GM18519 (cell line): ENCODE measurements at regions not wholly inside any gene's neighbourhood (a gene's known extent, or its start where the extent isn't known, plus 50 kb on each side); places are given as distances from the start of the nearest gene placed in this dataset.
"Not testable (repeated sequence)": the region's sequence is repeated elsewhere in the genome, so short reads cannot be mapped to it uniquely, and the experiment has no call there.

Experiments
- ATAC-seq: cut with Tn5 transposase; IDR thresholded peaks from one replicate; pipeline ENCODE4 v1.9.1; 2021; ENCODE audit warnings: mild to moderate bottlenecking, moderate library complexity; ENCODE audit not compliant: unreplicated experiment, low FRiP score

- no peak for ATAC-seq
Observed at GRCh38 chr3:147661916-147662315, 252.8 kb downstream of the ZIC1 start.

- ATAC-seq, result no peak
Observed at GRCh38 chr3:147662705-147663104, 253.5 kb downstream of the ZIC1 start.

- no peak for ATAC-seq
Observed at GRCh38 chr3:147669077-147669476, 259.9 kb downstream of the ZIC1 start.

DNA sequence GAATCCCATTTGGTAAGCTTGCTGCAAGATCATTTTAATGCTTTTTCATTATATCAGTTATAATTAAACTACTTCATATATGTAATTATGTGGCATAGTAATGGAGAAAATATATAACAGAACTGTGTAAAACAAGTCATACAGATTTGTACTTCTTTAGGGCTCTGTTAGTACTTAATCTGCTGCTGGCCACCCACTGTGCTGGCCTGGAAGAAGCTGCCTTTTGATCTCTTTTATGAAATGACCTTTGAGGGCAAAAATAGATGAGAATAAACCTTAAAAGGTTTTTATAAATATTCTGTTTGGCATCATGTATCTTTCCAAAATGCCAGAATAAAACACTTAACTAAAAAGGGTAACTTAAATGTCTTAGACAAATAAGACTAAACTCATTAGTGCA, 262.9 kb downstream of the ZIC1 start:
- no peak for ATAC-seq

DNA sequence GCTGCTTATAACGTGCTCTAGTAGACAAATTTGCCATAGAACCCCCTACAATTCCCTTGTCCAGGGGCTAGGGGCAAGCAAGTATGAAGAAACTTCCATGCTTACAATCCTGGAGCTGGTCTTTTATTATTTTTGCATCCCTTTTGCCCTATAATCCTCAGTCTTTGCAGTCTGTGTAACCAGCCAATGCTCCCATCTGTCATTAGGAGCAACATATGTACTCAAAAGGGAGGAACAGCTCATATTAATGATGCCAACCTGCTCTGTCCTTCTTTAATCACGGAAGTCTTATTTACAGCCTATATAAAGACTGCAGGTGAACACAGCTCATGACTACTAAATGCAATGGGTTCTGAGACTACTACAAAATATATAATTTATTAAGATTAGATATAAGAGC, 263.3 kb downstream of the ZIC1 start:
- ATAC-seq, result no peak

- no peak for ATAC-seq
Observed at GRCh38 chr3:147675761-147676160, 266.6 kb downstream of the ZIC1 start.

- ATAC-seq, result no peak
Observed at GRCh38 chr3:147680837-147681483, 271.8 kb downstream of the ZIC1 start.

DNA sequence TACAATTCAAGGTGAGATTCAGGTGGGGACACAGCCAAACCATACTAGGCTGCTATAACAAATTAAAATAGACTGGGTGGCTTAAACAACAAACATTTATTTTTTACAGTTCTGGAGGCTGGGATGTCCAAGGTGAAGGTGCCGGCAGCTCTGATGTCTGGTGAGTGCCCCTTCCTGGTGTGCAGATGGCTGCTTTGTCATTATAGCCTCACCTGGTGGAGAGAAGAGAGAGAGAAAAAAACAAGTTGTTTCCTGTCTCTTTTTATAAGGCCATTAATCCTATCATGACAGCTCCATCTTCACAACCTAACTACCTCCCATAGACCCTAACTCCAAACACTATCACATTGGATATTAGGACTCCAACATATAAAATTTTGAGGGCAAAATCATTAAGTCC, 279.7 kb downstream of the ZIC1 start:
- ATAC-seq, result no peak

- ATAC-seq, result no peak
Observed at GRCh38 chr3:147699175-147699838, 290.1 kb downstream of the ZIC1 start.

DNA sequence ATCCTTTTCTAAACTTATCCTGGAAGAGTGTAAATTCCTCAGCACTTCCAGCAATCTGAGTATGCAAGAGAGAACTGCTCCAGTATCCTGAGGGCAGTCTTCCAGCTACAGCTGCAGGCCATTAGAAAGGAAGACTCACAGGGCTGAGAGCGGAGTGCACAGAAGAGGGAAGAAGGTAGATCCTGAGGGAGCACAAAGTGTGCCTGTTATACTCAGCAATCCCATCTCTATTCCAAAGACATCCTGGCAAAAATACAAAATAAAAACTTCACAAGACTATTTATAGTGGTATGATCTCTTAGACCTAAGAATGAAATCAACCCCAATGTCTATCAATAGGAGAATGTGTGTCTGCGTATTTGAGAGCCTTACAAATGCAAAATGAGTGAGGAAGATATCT, 292.0 kb downstream of the ZIC1 start:
- no peak for ATAC-seq

DNA sequence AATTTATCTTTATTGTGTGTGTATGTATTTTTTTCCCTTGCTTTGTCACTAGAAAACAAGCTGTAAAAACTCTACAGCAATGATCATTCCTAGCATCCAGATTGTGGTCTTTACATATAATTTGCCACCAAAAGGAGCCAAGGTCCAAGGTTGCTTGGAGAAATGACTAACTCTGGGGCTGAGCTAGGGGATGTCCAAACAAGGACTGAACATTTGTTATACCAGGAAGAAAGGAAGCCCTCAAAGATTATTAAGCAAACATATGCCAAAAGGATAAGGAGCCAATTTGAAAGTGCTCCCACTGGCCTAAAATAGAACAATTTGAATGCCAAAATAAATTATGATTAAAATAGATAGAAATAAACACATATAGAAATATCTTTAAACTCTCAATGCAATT, 293.3 kb downstream of the ZIC1 start:
- no peak for ATAC-seq

DNA sequence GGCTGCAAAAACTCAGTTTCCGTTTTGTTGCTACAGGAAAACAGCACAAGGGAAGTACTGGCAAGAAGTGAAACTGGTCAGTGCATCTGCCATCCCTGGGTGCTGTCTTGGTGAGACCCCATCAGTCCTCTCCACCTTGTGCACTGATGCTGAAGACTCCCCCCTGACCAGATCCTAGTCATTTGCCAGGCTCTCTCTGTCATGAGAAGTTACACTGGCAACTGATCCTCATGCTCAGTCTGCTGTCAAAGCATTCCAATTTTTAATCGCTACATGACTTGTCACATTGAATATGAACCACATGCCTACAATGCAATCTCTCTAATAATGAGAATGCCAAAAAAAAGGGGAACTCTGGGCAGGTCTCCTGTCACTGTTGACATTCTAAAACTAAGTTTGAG, 296.5 kb downstream of the ZIC1 start:
- ATAC-seq, result no peak

DNA sequence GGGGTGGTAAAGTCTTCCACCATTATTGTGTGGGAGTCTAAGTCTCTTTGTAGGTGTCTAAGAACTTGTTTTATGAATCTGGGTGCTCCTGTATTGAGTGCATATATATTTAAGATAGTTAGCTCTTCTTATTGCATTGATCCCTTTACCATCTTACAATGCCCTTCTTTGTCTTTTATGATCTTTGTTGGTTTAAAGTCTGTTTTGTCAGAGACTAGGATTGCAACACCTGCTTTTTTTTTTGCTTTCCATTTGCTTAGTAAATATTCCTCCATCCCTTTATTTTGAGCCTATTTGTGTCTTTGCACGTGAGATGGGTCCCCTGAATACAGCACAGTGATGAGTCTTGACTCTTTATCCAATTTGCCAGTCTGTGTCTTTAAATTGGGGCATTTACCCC, 301.6 kb downstream of the ZIC1 start:
- ATAC-seq, result not testable (repeated sequence)

- no peak for ATAC-seq
Observed at GRCh38 chr3:147712357-147712756, 303.2 kb downstream of the ZIC1 start.

- ATAC-seq, result not testable (repeated sequence)
Observed at GRCh38 chr3:147712758-147713157, 303.6 kb downstream of the ZIC1 start.

DNA sequence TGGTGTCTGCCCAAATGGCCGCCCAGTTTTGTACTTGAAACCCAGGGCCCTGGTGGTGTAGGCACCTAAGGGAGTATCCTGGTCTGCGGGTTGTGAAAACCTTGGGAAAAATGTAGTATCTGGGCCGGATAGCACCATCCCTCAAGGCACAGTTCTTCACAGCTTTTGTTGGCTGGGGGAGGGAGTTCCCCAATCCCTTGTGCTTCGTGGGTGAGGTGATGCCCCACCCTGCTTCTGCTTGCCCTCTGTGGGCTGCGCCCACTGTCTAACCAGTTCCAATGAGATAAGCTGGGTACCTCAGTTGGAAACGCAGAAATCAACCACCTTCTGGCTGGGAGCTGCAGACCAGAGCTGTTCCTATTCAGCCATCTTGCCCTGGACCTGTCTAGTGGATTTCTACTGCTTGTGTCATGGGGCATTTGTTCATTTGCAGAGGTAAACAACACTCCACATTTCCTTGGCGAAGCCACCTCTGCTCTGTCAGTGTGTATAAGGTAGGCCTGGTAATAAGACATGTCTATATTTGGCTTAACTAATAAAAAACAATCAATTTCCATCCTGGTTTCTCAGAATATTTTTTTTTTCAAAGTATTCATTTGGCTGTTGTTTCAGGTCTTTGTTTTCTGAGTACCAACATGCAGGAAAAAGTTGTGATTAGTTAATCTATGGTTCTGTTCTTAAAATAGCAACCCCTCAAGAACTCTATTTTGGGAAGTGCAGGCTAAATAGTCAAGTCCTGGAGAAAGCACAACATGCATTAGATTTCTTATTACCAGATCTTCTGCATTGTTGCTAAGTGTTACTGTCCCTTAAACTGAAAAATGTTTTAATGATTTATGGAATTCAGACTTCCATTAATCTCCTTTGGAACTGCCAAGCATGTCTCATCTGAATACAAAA, 304.3 kb downstream of the ZIC1 start:
- ATAC-seq, result no peak

DNA sequence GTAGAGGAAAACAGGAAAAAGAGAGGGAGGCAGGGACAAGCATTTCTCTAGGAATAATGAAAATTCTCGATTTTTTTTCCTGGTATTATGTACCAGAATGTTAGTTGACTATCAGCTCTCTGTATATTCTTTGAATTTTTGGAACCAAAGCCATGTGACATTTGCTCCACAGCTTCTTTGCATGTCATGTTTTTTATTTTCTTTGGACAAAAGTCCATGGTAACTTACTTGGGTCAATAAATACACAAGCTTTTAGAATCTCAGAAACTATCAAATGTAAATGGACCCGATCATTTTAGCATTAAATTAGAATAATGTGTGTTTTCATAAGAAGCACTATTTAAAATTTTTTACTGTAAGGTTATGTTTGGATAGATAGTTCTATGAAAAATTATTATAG, 320.5 kb downstream of the ZIC1 start:
- no peak for ATAC-seq

DNA sequence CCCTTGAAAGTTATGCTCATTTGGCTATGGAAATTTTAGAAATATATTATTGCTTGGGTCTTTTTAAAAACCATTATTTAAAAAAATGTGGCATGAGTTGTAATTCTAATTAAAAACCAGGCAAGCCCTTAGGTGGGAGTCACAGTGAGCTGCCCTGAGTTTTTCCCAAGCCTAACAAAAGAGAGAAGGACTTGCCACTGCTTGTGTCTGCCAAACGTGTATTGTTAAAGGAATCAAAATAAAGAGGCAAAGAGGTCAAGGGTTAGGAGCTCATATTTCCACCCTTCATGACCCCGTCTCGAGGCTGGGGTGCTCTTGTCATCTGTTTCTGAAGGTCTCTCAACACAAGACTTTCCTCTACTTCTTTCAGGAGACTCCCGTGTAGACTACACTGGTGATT, 321.1 kb downstream of the ZIC1 start:
- ATAC-seq, result no peak

GRCh38 chr3:147733217-147733616, 324.1 kb downstream of the ZIC1 start:
- no peak for ATAC-seq

- no peak for ATAC-seq
Observed at GRCh38 chr3:147735616-147736015, 326.5 kb downstream of the ZIC1 start.

- ATAC-seq, result no peak
Observed at GRCh38 chr3:147736226-147736625, 327.1 kb downstream of the ZIC1 start.
